ENCODE measurements at regions not wholly inside any gene's neighbourhood (a gene's known extent, or its start where the extent isn't known, plus 50 kb on each side); places are given as distances from the start of the nearest gene placed in this dataset.

DNA sequence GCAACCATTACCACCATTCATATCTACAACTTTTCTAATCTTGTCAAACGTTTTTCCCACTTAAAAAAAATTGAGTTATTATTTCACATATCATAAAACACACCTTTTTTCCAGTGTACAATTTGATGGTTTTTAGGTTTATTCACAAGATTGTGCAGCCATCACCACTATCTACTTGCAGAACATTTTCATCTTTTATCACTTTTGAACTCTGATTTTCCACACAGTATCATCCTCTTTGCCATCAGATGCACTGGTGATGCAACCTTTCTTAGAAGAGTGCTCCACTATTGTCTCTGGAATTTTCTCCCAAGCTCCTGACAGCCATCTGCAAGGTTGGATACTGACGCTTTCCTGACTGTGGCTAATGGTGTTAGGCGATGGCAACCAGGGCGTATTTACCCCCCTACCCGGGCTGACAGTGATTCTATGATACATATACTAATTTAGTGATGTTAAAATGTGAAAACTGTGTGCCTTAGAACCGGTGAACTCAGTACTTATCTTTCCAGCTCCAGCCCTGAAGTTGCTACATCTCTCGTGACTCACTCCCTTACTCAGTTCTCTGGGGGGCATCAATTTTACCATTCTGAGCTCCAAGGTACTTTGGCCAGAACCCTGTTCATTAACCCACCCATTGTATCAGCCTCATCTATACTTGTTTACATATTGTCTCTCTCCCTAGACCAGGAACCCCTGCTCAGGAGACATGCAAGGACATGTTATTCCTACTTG lies 105.4 kb upstream of the SPRED2 start:
- H2AFZ ChIP-seq (ENCODE audit: low read length) = no peak overlapping the region
- no peak overlapping the region for H3K4me2 ChIP-seq (ENCODE audit: low read depth, low read length, poor library complexity, severe bottlenecking)
- no peaks in the 10 kb centered on the region for H3K36me3 ChIP-seq (ENCODE audit: insufficient read depth, low read length)

DNA sequence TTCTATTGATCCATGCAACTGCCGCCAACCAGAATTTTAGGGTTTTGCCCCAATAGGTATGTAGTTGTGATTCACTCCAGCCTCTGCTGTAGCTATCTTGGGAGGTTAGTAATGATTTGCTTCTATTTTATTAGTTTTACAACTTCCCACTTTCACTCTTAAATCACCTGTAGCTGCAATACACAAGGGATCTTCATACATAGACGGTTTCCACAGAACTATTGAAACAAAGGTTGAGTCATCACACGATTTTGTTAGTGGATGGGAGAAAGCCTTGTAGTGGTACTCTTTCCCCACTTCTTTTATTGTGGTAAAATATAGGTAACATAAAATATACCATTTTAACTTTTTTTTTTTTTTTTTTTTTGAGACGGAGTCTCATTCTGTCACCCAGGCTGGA lies 104.2 kb upstream of the SPRED2 start:
- Histone ChIP-seq H3K4me2 (ENCODE audit: low read depth, low read length, poor library complexity, severe bottlenecking) (no peak overlapping the region), H3K9ac (ENCODE audit: low read depth, low read length, poor library complexity, severe bottlenecking) (no peak overlapping the region), H3K79me2 (ENCODE audit: insufficient read depth, low read length) (no peaks in the 10 kb centered on the region), H2AFZ (ENCODE audit: low read length) (no peak overlapping the region), H3K27me3 (ENCODE audit: insufficient read depth, low read length, poor library complexity, severe bottlenecking) (no peaks in the 10 kb centered on the region), H3F3A (ENCODE audit: low read depth) (no peaks in the 10 kb centered on the region), H3K9me3 (ENCODE audit: insufficient read depth, low read depth, low read length) (no peaks in the 10 kb centered on the region), H3K4me1 (ENCODE audit: insufficient read depth, low read length, poor library complexity, severe bottlenecking) (no peaks in the 10 kb centered on the region), H3K9me2 (replicated peaks; ENCODE audit: low read depth, low read length) (no peaks in the 10 kb centered on the region), H4K20me1 (ENCODE audit: insufficient read depth, low read length, poor library complexity, severe bottlenecking) (no peaks in the 10 kb centered on the region), H3K4me3 (ENCODE audit: low read length, poor library complexity, severe bottlenecking) (no peak overlapping the region), H3K36me3 (ENCODE audit: insufficient read depth, low read length) (no peaks in the 10 kb centered on the region)
- TF ChIP-seq, protein P1, sequence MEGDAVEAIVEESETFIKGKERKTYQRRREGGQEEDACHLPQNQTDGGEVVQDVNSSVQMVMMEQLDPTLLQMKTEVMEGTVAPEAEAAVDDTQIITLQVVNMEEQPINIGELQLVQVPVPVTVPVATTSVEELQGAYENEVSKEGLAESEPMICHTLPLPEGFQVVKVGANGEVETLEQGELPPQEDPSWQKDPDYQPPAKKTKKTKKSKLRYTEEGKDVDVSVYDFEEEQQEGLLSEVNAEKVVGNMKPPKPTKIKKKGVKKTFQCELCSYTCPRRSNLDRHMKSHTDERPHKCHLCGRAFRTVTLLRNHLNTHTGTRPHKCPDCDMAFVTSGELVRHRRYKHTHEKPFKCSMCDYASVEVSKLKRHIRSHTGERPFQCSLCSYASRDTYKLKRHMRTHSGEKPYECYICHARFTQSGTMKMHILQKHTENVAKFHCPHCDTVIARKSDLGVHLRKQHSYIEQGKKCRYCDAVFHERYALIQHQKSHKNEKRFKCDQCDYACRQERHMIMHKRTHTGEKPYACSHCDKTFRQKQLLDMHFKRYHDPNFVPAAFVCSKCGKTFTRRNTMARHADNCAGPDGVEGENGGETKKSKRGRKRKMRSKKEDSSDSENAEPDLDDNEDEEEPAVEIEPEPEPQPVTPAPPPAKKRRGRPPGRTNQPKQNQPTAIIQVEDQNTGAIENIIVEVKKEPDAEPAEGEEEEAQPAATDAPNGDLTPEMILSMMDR (conservative IDR thresholded peaks at IDR 0.05; ENCODE audit: low read length) = no peak
- no peak for TF ChIP-seq EZH2phosphoT487 (IDR thresholded peaks at IDR 0.05; ENCODE audit: borderline replicate concordance)

More for the DNA sequence above, 105.4 kb upstream of the SPRED2 start:
- Histone ChIP-seq H3K9me2 (replicated peaks; ENCODE audit: low read depth, low read length) (no peaks in the 10 kb centered on the region), H4K20me1 (ENCODE audit: insufficient read depth, low read length, poor library complexity, severe bottlenecking) (no peaks in the 10 kb centered on the region), H3K79me2 (ENCODE audit: insufficient read depth, low read length) (no peaks in the 10 kb centered on the region), H3K27me3 (ENCODE audit: insufficient read depth, low read length, poor library complexity, severe bottlenecking) (no peaks in the 10 kb centered on the region), H3K9ac (ENCODE audit: low read depth, low read length, poor library complexity, severe bottlenecking) (no peak overlapping the region), H3K4me3 (ENCODE audit: low read length, poor library complexity, severe bottlenecking) (no peak overlapping the region), H3F3A (ENCODE audit: low read depth) (no peaks in the 10 kb centered on the region), H3K9me3 (ENCODE audit: insufficient read depth, low read depth, low read length) (no peaks in the 10 kb centered on the region), H3K4me1 (ENCODE audit: insufficient read depth, low read length, poor library complexity, severe bottlenecking) (no peaks in the 10 kb centered on the region)
- TF ChIP-seq EZH2phosphoT487 (IDR thresholded peaks at IDR 0.05; ENCODE audit: borderline replicate concordance) = no peak
- TF ChIP-seq, protein P1 (conservative IDR thresholded peaks at IDR 0.05; ENCODE audit: low read length) = no peak

DNA sequence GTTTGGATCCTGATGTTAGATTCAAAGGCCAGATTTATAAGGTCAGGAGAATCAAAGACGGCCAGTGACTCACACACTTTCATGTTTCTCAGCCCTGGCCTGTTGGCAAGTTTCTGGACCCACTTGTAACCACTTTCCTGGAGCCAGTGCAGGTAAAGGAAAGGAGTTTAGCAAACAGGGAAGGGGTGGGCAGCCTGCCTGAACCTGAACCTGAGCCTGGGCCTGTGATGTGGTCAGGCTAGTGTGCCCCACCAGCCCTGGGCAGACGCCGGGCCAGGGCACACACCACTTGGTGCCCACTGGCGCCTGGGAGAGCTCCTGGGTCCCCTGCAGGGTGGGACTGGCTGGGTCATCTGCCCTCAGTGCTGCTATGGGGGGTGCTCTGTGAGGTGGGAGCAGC lies 100.5 kb upstream of the SPRED2 start:
- TF ChIP-seq EZH2phosphoT487 (IDR thresholded peaks at IDR 0.05; ENCODE audit: borderline replicate concordance) = no peak
- TF ChIP-seq, protein P1 (conservative IDR thresholded peaks at IDR 0.05; ENCODE audit: low read length) = no peak
- Histone ChIP-seq H3K36me3 (ENCODE audit: insufficient read depth, low read length) (no peaks in the 10 kb centered on the region), H3K79me2 (ENCODE audit: insufficient read depth, low read length) (no peaks in the 10 kb centered on the region), H3K4me1 (ENCODE audit: insufficient read depth, low read length, poor library complexity, severe bottlenecking) (no peaks in the 10 kb centered on the region), H3K9ac (ENCODE audit: low read depth, low read length, poor library complexity, severe bottlenecking) (no peak overlapping the region), H3F3A (ENCODE audit: low read depth) (no peaks in the 10 kb centered on the region), H3K27me3 (ENCODE audit: insufficient read depth, low read length, poor library complexity, severe bottlenecking) (no peaks in the 10 kb centered on the region), H4K20me1 (ENCODE audit: insufficient read depth, low read length, poor library complexity, severe bottlenecking) (no peaks in the 10 kb centered on the region), H3K4me2 (ENCODE audit: low read depth, low read length, poor library complexity, severe bottlenecking) (no peak overlapping the region), H3K9me2 (replicated peaks; ENCODE audit: low read depth, low read length) (no peaks in the 10 kb centered on the region), H2AFZ (ENCODE audit: low read length) (no peak overlapping the region), H3K4me3 (ENCODE audit: low read length, poor library complexity, severe bottlenecking) (no peak overlapping the region), H3K9me3 (ENCODE audit: insufficient read depth, low read depth, low read length) (no peaks in the 10 kb centered on the region)

Measured in Loucy (cell line).